ENCODE measurements at regions not wholly inside any gene's neighbourhood (a gene's known extent, or its start where the extent isn't known, plus 50 kb on each side); places are given as distances from the start of the nearest gene placed in this dataset.

DNA sequence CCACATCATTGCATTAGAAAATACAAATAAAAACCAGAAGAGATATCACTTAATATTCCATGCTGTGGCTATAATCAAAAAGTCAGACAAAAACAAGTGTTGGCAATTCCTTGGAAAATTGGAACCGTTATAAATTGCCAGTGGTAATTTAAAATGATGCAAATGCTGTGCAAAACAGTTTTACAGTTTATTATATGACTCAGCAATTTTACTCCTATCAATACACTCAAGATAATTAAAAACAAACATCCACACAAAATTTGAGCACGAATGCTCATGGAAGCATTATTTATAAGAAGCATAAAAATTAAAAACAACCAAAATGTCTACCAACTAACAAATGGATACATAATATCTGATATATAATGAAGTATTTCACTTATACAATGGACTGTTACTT, 728.8 kb downstream of the CBLN2 start:
- no peak for TF ChIP-seq YY1 (IDR thresholded peaks at IDR 0.05; ENCODE audit: insufficient read depth, insufficient read length)
- TF ChIP-seq ZNF274 (IDR thresholded peaks at IDR 0.05; ENCODE audit: low read depth, low read length), result no peak
